ENCODE measurements at regions not wholly inside any gene's neighbourhood (a gene's known extent, or its start where the extent isn't known, plus 50 kb on each side); places are given as distances from the start of the nearest gene placed in this dataset.

DNA sequence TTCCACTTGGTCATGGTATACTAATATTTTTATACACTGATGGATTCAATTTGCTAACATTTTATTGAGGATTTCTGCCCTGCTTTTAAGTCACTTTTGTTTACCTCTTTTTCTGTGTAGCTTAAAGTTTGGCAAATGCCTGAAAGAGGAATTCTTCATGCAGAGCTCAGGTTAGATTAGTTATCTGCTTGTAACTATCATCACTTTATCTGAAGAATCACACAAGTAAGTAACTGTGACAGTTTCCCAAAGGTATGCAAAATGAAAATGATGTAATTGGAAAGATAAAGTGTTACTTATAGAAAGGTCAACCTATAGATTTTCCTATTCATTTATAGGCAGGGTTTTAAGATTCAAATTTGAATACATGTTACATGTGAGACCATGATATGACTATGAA lies 188.8 kb upstream of the ACTBL2 start:
- no peak for DNase-seq (ENCODE audit: low spot score)
- H4K20me1 ChIP-seq (ENCODE audit: low read depth), result no peaks in the 10 kb centered on the region
- H3K4me3 ChIP-seq, result no peak overlapping the region
- no peak overlapping the region for H3K27ac Mint-ChIP-seq
- H3K27me3 Mint-ChIP-seq (ENCODE audit: insufficient read depth, low read depth), result peaks cover 4% of the 10 kb centered on the region
- no peaks in the 10 kb centered on the region for H3K4me1 ChIP-seq
- no peak overlapping the region for H2AFZ ChIP-seq (replicated peaks)
- no peaks in the 10 kb centered on the region for H3K79me2 ChIP-seq (ENCODE audit: low read depth)
- no peaks in the 10 kb centered on the region for H3K27me3 ChIP-seq
- H3K9ac ChIP-seq, result no peak overlapping the region
- no peak overlapping the region for H3K4me3 Mint-ChIP-seq
- H3K27ac ChIP-seq, result no peak overlapping the region
- H3K9me3 ChIP-seq (ENCODE audit: low read depth), result no peaks in the 10 kb centered on the region
- TF ChIP-seq, protein P1, sequence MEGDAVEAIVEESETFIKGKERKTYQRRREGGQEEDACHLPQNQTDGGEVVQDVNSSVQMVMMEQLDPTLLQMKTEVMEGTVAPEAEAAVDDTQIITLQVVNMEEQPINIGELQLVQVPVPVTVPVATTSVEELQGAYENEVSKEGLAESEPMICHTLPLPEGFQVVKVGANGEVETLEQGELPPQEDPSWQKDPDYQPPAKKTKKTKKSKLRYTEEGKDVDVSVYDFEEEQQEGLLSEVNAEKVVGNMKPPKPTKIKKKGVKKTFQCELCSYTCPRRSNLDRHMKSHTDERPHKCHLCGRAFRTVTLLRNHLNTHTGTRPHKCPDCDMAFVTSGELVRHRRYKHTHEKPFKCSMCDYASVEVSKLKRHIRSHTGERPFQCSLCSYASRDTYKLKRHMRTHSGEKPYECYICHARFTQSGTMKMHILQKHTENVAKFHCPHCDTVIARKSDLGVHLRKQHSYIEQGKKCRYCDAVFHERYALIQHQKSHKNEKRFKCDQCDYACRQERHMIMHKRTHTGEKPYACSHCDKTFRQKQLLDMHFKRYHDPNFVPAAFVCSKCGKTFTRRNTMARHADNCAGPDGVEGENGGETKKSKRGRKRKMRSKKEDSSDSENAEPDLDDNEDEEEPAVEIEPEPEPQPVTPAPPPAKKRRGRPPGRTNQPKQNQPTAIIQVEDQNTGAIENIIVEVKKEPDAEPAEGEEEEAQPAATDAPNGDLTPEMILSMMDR (IDR thresholded peaks at IDR 0.05), result no peak
- TF ChIP-seq EZH2phosphoT487 (IDR thresholded peaks at IDR 0.05), result no peak
- no peak for TF ChIP-seq EZH2 (IDR thresholded peaks at IDR 0.05)
- H3K36me3 ChIP-seq, result no peaks in the 10 kb centered on the region
- H3F3A ChIP-seq (ENCODE audit: low read depth), result no peaks in the 10 kb centered on the region
- no peaks in the 10 kb centered on the region for H3K36me3 Mint-ChIP-seq
- peaks cover 6% of the 10 kb centered on the region for H3K4me1 Mint-ChIP-seq
- H3K9me3 Mint-ChIP-seq, result no peaks in the 10 kb centered on the region
- no peak overlapping the region for H3K4me2 ChIP-seq

DNA sequence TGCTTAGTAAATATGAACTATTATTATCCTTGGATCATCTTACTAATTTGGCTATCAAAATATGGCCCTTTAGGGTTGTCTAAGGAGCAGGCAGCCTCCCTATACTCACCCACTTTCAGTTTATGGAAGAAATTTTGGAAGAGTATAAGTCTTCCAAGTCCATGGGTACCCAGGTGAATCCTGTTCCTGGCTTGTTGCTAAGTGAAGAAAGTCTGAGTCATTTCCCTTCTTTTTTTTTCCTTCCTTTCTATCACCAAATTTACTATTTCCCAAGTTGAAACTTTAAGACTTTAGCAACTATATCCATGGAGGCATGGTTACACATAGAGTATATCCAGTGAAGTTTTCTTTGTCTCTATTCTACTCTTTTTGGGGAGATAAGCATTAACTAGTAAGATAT lies 184.0 kb upstream of the ACTBL2 start:
- Histone ChIP-seq H3K9me3 (ENCODE audit: low read depth) (no peaks in the 10 kb centered on the region), H3K4me3 (no peak overlapping the region), H3K36me3 (no peaks in the 10 kb centered on the region), H3K4me2 (no peak overlapping the region), H2AFZ (replicated peaks) (no peak overlapping the region), H3K27me3 (no peaks in the 10 kb centered on the region), H3K79me2 (ENCODE audit: low read depth) (no peaks in the 10 kb centered on the region), H3K27ac (no peak overlapping the region), H3K9ac (no peak overlapping the region), H3F3A (ENCODE audit: low read depth) (no peaks in the 10 kb centered on the region), H3K4me1 (no peaks in the 10 kb centered on the region), H4K20me1 (ENCODE audit: low read depth) (no peaks in the 10 kb centered on the region)
- H3K4me1 Mint-ChIP-seq, result peaks cover 13% of the 10 kb centered on the region
- H3K9me3 Mint-ChIP-seq, result no peaks in the 10 kb centered on the region
- H3K4me3 Mint-ChIP-seq, result no peak overlapping the region
- DNase-seq (ENCODE audit: low spot score), result no peak
- H3K36me3 Mint-ChIP-seq, result no peaks in the 10 kb centered on the region
- H3K27ac Mint-ChIP-seq, result no peak overlapping the region
- TF ChIP-seq EZH2 (IDR thresholded peaks at IDR 0.05) (no peak), EZH2phosphoT487 (IDR thresholded peaks at IDR 0.05) (no peak)
- TF ChIP-seq, protein P1 (IDR thresholded peaks at IDR 0.05), result no peak
- H3K27me3 Mint-ChIP-seq (ENCODE audit: insufficient read depth, low read depth), result peaks cover 4% of the 10 kb centered on the region

DNA sequence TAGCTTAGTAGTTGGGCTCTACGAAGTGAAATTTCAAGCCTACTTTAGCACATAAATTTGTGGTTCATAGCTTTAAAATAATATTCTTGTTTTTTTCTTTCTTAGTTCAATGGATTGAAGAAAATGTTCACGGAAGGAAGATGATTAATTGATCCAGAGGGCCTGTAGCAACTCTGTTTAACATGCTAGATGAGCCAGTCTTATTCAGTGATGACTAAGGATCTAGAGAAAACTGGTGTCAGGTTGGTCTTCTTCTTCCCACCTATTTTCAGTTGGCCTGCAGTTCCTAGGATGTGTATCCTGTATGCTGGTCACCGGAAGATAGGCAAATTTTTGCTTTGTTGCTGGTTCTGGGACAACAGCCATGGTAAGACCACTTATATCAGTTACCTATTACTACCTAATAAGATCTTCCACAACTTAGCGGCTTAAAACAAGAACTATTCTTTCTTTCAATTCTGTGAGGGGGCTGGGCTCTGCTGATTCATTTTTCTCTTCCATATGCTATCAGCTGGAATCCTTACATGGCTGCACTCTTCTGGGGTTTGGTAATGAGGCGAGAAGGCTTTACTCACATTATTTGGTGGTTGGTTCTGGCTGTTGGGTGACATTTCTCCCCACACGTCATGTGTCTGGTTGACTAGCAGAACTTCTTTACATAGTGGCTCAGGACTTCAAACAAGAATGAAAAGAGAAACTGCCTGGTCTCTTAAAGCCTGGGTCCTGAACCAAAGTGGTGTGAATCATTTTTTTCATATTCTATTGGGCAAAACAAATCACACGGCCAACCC lies 182.7 kb upstream of the ACTBL2 start:
- Histone ChIP-seq H3K9ac (no peak overlapping the region), H2AFZ (replicated peaks) (no peak overlapping the region), H3K4me1 (no peaks in the 10 kb centered on the region), H3K27me3 (no peaks in the 10 kb centered on the region), H3F3A (ENCODE audit: low read depth) (no peaks in the 10 kb centered on the region), H4K20me1 (ENCODE audit: low read depth) (no peaks in the 10 kb centered on the region), H3K27ac (no peak overlapping the region), H3K79me2 (ENCODE audit: low read depth) (no peaks in the 10 kb centered on the region), H3K36me3 (no peaks in the 10 kb centered on the region), H3K4me3 (no peak overlapping the region), H3K9me3 (ENCODE audit: low read depth) (no peaks in the 10 kb centered on the region), H3K4me2 (no peak overlapping the region)
- no peak for DNase-seq (ENCODE audit: low spot score)
- H3K27me3 Mint-ChIP-seq (ENCODE audit: insufficient read depth, low read depth), result peaks cover 4% of the 10 kb centered on the region
- H3K4me1 Mint-ChIP-seq, result peaks cover 13% of the 10 kb centered on the region
- no peak overlapping the region for H3K27ac Mint-ChIP-seq
- no peaks in the 10 kb centered on the region for H3K36me3 Mint-ChIP-seq
- H3K4me3 Mint-ChIP-seq, result no peak overlapping the region
- no peaks in the 10 kb centered on the region for H3K9me3 Mint-ChIP-seq
- TF ChIP-seq, protein P1 (IDR thresholded peaks at IDR 0.05), result no peak
- no peak for TF ChIP-seq EZH2phosphoT487 (IDR thresholded peaks at IDR 0.05)
- no peak for TF ChIP-seq EZH2 (IDR thresholded peaks at IDR 0.05)
